ENCODE measurements at regions not wholly inside any gene's neighbourhood (a gene's known extent, or its start where the extent isn't known, plus 50 kb on each side); places are given as distances from the start of the nearest gene placed in this dataset.

- TF ChIP-seq PBX3 (IDR thresholded peaks at IDR 0.05; ENCODE audit: insufficient replicate concordance, low read depth, low read length) (no peak), KDM1A (IDR thresholded peaks at IDR 0.05; ENCODE audit: borderline replicate concordance) (no peak)
Observed at GRCh38 chr12:13880613-13881012, 100.8 kb downstream of the GRIN2B start (continued).

- 30% methylated on average over 4 of the region's 4 CpGs for WGBS (ENCODE audit: insufficient coverage, insufficient replicate concordance, low lambda C conversion rate, missing lambda C conversion rate)
- Histone ChIP-seq H3K27ac (ENCODE audit: control insufficient read depth, insufficient read depth) (no peak overlapping the region), H3K27me3 (replicated peaks in 1 of 2; ENCODE audit: control insufficient read depth in 2 of 2, insufficient read depth in 2 of 2, low read length in 1 of 2) (no peaks in the 10 kb centered on the region; a peak in 1 of 4 replicates), H3K79me2 (ENCODE audit: control insufficient read depth, insufficient read depth, low read length) (no peaks in the 10 kb centered on the region), H3K4me2 (ENCODE audit: control insufficient read depth, insufficient read depth) (no peak overlapping the region), H4K20me1 (ENCODE audit: control insufficient read depth, insufficient read depth) (no peaks in the 10 kb centered on the region), H3K4me1 (ENCODE audit: control insufficient read depth, insufficient read depth, low read length) (no peaks in the 10 kb centered on the region), H3K9ac (ENCODE audit: control insufficient read depth, insufficient read depth, low read length) (no peak overlapping the region), H3K4me3 (no peak overlapping the region), H3K36me3 (ENCODE audit: control insufficient read depth in 2 of 2, insufficient read depth in 2 of 2, low read length in 1 of 2) (no peaks in the 10 kb centered on the region), H3K9me3 (replicated peaks; ENCODE audit: control insufficient read depth, insufficient read depth, low read length) (no peaks in the 10 kb centered on the region), H2AFZ (ENCODE audit: control insufficient read depth, low read depth, low read length) (no peak overlapping the region)
- DNase-seq (ENCODE audit: low read depth, low spot score) (no peak), ATAC-seq (no peak), FAIRE-seq (no peak)
- ChIA-PET RAD21 (ENCODE audit: unreplicated experiment) (no interaction called here), CTCF (interaction anchor here (3.2 kb wide), 1 partner anchor 12 kb away, joined by 14 read pairs; no protein-coding TSS in a partner anchor), POLR2A (no interaction called here), SMC1A (ENCODE audit: uncharacterized antibody, unreplicated experiment) (interaction anchor here (0.9 kb wide), 1 partner anchor 12 kb away, joined by 3 read pairs; no protein-coding TSS in a partner anchor)
- in situ Hi-C loops (cut with MboI) (no loop called here), intact Hi-C loops (cut with micrococcal nuclease; ENCODE audit: unreplicated experiment) (no loop called here)
- TF ChIP-seq ATF3 (IDR thresholded peaks at IDR 0.05; ENCODE audit: borderline replicate concordance, extremely low read depth, low read depth, low read length): no peak
- TF ChIP-seq USF1 (IDR thresholded peaks at IDR 0.05; ENCODE audit: borderline replicate concordance, extremely low read length, insufficient read depth, low read depth, low read length): no peak
- TF ChIP-seq NKRF (conservative IDR thresholded peaks at IDR 0.05): no peak
- no peak for TF ChIP-seq SPI1 (IDR thresholded peaks at IDR 0.05; ENCODE audit: borderline replicate concordance, insufficient read depth, low read depth, low read length)
- TF ChIP-seq ZNF622 (IDR thresholded peaks at IDR 0.05): no peak
- TF ChIP-seq CBX5 (IDR thresholded peaks at IDR 0.05; ENCODE audit: low read depth): no peak
- TF ChIP-seq SREBF1 (IDR thresholded peaks at IDR 0.05; ENCODE audit: low read length): no peak
- no TSS peak for BruUV-seq (replicated peaks)
Observed at GRCh38 chr12:13875744-13876143, 105.7 kb downstream of the GRIN2B start.

All from GM12878 (cell line).